CD4-positive, alpha-beta T cell treated with Interferon gamma for 1 hour (primary cell): ENCODE measurements at regions not wholly inside any gene's neighbourhood (a gene's known extent, or its start where the extent isn't known, plus 50 kb on each side); places are given as distances from the start of the nearest gene placed in this dataset.
"Not testable (repeated sequence)": the region's sequence is repeated elsewhere in the genome, so short reads cannot be mapped to it uniquely, and the experiment has no call there.

Experiments
- DNase-seq: peaks from one replicate; pipeline ENCODE4 v3.0.0-alpha.2; 2020

- DNase-seq: no peak
Observed at GRCh38 chr10:36840788-36841187, 284.6 kb upstream of the ANKRD30A start.

GRCh38 chr10:36837416-36837815 is 288.0 kb upstream of the ANKRD30A start:
- DNase-seq: no peak

DNA sequence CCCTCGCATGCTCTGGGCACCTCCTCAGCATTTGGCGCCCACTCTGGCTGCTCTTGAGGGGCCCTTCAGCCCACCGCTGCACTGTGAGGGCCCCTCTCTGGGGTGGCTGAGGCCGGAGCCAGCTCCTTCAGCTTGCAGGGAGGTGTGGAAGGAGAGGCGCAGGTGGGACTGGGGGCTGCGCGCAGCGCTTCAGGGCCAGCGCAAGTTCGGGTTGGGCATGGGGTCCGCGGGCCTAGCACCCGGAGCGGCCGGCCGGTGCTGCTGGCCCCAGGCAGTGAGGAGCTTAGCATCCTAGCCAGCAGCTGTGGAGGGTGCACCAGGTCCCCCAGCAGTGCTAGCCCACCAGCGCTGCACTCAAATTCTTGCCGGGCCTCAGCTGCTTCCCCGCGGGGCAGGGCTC is 305.6 kb upstream of the ANKRD30A start:
- DNase-seq: no peak

DNA sequence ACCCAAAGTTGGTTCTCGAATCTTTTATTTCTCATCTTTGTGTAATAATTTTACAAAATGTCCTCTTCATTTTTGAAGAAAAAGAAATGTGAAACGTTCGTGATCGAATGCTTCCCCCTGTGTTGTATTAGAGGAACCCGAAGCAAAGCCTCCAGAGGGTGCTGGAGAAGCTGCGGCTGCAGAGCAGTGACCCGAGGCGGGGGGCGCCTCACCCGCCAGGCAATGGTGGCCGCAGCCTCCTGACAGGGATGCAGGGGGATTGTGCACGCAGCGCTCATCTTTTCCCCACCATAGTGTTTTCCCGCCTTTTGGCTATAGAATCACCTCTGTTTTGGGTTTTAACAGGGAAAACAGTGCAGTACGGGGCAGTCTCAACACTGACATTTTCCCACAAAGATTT is 307.5 kb upstream of the ANKRD30A start:
- DNase-seq: no peak

- DNase-seq: no peak
Observed at GRCh38 chr10:36808625-36809362, 316.6 kb upstream of the ANKRD30A start.

GRCh38 chr10:36803229-36803628 is 322.2 kb upstream of the ANKRD30A start:
- DNase-seq: no peak

DNA sequence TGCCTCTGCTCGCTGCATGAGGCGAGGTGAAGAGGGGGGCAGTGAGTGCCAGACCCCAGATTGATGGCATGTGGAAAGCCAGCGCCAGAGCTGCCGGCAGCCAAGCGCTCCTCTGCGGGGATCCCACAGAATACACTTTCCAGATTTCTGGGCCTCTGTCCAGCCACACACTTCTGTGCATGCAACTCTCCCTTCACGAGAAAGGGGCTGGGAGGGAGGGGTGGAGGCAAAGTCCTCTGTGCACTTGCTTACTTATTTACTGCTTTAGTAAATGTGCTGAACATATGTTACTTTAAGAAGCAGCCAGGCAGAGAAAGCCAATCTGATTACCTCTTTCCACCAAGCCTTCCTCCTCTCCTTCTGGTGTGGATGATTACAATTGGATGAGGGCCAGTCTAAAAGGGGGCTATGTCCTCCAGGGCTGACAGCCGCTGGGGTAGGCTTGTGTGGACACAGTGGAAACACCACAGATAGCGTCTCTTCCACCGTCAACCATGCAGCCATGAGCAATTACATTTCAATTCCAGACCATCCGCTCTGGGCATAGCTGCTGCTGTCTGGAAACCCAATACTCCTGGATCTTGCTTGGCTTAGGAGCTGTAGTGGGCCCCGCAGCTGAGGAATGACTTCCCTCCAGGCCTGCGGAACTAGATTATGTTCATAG is 322.8 kb upstream of the ANKRD30A start:
- no peak for DNase-seq

- no peak for DNase-seq
Observed at GRCh38 chr10:36801660-36802059, 323.7 kb upstream of the ANKRD30A start.

- DNase-seq: no peak
Observed at GRCh38 chr10:36794981-36795380, 330.4 kb upstream of the ANKRD30A start.

GRCh38 chr10:36789974-36790373 is 335.4 kb upstream of the ANKRD30A start:
- no peak for DNase-seq

GRCh38 chr10:36788152-36788551 is 337.2 kb upstream of the ANKRD30A start:
- no peak for DNase-seq

DNA sequence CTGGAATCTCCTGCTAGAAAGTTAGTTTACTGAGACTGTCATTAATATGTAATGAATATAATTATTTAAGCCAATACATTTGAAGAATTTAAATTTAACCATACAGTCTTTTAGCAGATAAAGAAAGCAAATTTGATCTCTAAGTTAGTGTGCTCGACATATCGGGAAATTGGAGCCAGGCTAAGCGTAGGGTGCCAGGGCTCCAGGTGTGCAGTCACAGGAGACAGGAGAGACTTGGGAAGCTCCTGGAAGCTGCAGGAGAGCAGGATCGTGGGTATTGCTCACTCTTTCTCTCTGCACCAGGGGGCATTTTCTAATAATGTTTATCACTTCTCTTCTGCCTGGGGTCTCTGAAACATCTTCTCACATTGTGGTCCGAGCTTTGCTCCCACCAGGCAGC is 342.0 kb upstream of the ANKRD30A start:
- DNase-seq: no peak

- DNase-seq: no peak
Observed at GRCh38 chr10:36781570-36781969, 343.8 kb upstream of the ANKRD30A start.

DNA sequence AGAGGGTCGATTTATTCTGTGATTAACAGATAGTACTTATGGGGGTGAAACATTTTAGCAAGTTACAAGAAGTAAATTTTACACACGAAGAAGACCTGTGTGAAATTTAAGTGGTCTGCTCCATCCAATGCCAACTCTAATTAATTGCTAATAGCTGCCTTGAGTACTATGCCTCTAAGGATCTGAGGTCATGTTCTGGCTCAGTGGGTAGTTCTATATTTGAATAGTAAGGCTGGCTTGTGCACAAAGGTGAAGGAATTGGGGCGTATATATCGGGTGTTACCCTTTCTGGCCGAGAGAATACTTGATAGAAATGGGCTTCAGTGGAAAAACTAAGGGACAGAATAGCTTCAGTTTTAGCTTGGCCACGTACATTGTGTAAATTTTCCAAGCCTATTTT is 345.2 kb upstream of the ANKRD30A start:
- DNase-seq: no peak

DNA sequence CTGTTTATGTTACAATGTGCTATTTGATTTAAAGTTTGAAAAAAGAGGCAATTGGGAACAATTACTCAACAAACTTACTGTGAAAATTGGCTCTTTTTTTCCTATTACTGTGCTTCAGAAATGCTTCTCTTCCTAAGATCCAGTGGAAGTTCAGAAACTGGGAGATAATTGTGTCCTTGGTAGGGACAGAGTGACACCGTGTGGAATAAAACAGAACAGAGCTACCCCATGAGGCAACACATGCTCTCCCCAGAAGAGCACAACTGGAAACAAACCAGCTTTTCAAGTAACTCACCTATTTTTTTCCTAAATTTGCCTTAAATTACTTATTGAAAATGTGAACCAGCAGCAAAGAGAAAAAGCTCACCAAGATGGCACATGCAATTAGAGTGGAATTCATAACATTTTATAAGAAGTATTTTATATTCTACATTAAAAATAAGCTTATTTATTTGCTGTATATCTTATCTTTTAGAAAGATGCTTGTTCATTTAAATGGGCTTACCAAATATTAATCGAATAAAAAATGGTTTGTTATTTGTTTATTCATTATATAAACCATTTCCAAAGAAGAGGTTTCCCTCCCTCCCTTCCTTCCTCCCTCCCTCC is 346.1 kb upstream of the ANKRD30A start:
- DNase-seq: no peak

DNA sequence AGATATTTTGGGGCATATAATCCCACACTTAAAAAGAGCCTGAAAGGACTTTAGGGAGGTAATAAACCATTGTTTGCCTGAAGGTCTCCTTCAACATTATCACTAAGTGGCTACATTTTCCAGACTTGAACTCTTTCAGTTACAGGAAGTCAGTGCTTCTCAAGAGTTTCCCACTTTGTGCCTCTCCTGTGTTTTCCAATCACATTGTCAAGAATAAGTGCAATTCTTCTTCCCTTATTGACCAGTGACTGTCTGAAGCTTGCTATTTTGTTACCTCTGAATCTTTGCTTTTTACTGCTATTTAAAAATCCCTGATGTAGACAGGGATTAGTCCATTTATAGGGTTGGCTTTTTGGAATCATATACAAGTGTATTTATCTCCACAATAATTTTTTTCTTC is 346.7 kb upstream of the ANKRD30A start:
- DNase-seq: no peak

DNA sequence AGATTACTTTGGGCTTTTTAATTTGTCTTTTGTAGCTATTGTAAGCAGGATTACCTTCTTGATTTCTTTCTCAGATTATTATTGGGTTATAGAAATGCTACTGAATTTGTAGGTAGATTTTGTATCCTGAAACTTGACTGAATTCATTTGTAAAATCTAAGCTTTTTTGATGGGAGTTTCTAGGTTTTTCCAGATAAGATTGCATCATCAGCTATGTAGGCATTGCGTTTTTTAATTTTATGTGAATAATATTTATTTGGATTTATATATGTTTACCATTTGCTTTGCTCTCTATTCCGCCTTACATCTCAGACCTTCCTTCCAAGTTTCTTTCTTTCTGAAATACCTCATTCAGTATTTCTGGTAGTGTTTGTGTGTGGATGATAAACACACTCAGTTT is 351.7 kb upstream of the ANKRD30A start:
- DNase-seq: no peak

DNA sequence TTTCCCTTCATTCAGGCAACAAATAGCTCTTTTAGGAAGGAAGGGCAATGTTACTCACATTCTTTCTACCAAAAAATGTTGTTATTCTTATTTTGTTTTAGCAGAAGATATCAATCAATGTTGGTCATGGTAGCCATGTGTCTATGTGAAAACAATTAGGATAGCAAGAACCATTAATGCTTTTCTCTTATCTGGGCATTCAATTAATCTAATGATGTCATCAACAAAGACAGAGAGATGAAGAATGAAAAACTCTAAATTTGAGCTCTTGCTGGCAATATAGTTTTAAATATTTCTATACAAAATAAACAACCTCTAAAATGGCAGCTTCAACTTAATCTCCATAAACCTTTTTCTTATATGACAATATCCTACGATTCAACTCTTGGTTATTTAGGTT is 353.7 kb upstream of the ANKRD30A start:
- no peak for DNase-seq

DNA sequence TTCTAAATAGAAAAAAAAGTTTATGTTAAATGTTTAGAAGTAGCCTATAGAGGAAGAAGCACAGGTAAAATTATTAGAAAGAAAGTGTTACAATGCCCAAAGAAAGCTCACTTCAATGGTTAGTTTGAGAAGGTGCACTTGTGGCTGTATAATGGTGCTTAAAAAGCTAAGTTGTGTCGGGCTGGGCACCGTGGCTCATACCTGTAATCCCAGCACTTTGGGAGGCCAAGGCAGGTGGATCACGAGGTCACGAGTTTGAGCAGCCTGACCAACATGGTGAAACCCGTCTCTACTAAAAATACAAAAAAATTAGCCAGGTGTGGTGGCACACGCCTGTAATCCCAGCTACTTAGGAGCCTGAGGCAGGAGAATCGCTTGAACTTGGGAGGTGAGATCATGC is 355.7 kb upstream of the ANKRD30A start:
- not testable (repeated sequence) for DNase-seq

GRCh38 chr10:36766940-36767339 is 358.5 kb upstream of the ANKRD30A start:
- DNase-seq: no peak

DNA sequence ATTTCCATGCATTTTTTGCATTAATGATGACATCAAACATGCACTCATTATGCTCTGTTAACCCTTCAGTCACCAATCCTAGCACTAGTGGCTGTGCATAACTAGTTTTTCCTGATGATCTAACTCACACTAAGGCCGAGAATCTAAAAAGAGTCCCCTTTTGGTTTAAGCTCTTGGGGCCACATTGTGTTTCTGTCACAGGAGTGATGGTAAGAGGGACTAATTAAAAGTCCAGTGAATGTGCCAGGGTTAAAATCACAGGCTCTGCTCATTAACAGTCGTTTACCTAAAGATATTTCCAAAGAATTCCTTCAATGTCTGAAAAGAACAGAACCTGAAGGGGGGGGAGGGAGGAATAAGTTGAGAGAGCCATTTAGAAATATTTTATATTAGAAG is 359.0 kb upstream of the ANKRD30A start:
- DNase-seq: no peak

- DNase-seq: no peak
Observed at GRCh38 chr10:36765782-36766414, 359.5 kb upstream of the ANKRD30A start.

DNA sequence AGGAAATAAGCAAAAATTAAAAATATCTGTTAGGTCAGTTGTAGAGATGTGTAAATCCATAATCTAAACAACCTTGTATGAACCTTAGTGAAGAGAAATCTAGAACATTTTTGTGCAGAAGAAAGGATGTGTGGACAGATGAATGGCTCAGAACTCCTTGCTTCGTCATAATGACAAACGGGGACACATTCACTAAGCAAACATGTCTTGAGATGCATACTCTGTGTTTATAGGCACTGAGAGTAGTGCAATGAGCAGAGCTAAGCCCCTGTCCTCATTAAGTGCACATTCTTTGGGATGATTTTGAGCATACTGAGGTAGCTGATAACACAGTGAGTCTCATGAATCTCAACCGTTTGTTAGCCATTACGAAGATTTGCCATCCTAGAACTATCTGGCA is 360.6 kb upstream of the ANKRD30A start:
- no peak for DNase-seq

DNA sequence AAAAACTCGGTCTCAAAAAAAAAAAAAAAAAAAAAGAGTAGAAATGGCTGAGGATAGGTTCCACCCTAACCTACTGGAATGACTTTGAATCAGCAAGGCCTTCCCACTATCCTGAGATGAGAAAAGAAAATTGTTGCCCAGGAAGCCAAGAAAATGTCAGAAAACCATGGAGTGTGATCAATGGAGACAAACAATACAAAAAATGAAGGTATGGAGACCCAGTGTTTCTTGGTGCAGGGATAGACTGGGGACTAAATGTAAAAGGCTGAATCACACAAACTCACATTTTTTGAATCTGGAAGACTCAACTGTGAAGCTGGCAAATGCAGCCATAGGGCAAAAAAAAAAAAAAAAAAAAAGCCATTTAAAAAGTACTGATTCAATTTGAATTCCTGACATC is 364.3 kb upstream of the ANKRD30A start:
- DNase-seq: no peak
